HepG2 (cell line): ENCODE measurements at regions not wholly inside any gene's neighbourhood (a gene's known extent, or its start where the extent isn't known, plus 50 kb on each side); places are given as distances from the start of the nearest gene placed in this dataset.

ENCODE experiments used
- ATAC-seq: fragments of 200-7000 bp; cut with Tn5 transposase; 3 replicates; pipeline ENCODE4 v1.9.1; 2020; ENCODE audit warnings: mild to moderate bottlenecking, moderate library complexity
- BruUV-seq: library from RNA; stranded (reverse); fragments of 400-500 nt; replicated peaks from 2 replicates; lab custom pipeline; 2021; lab: Mats Ljungman, UMichigan
- CTCF ChIA-PET: fragments of 300-600 bp; formaldehyde crosslinking; extraction: SDS; loops from one replicate; lab custom pipeline; 2021; ENCODE audit warnings: low total read pairs, inconsistent platforms, low intra/inter-chr PET ratio; lab: Yijun Ruan, JAX
- POLR2A ChIA-PET: fragments of 350-600 bp; sonication (Branson Sonifier 250); formaldehyde crosslinking; loops from one replicate; lab custom pipeline; 2020; ENCODE audit warnings: antibody characterized with exemption, inconsistent platforms; lab: Yijun Ruan, JAX
- DNase-seq: peaks from one replicate; pipeline ENCODE4 v3.0.0-alpha.2; 2015; ENCODE audit warnings: low spot score
- FAIRE-seq: peaks from 3 replicates; lab custom pipeline; 2011; peaks lifted over from hg19 to GRCh38; lab: Jason Lieb, UNC
- H2AFZ ChIP-seq: one replicate; pipeline ENCODE4 v1.6.1; 2011; ENCODE audit warnings: low read length, inconsistent platforms
- H3K27ac ChIP-seq: fragments of 300-600 bp; 3 replicates; pipeline ENCODE4 v1.8.0; 2011; ENCODE audit warnings: mixed run types, mild to moderate bottlenecking, mixed read lengths, low read length, inconsistent platforms; ENCODE audit not compliant: insufficient read depth; ENCODE audit errors: extremely low read length
- H3K27me3 ChIP-seq, 2 experiments: fragments of 200-600 bp in 1 of 2; 2 replicates in 1 of 2; 3 replicates in 1 of 2; pipeline versions ENCODE4 v1.6.0 to v1.8.0; 2011; ENCODE audit warnings: low read length in 2 of 2, mild to moderate bottlenecking in 2 of 2, moderate library complexity in 2 of 2, inconsistent platforms in 1 of 2; ENCODE audit not compliant: insufficient read depth in 2 of 2, control insufficient read depth in 1 of 2
- H3K36me3 ChIP-seq, 2 experiments: fragments of 200-600 bp in 1 of 2; replicated peaks in 1 of 2; 2 replicates in 1 of 2; 3 replicates in 1 of 2; pipeline versions ENCODE4 v1.5.1 to v1.8.0; 2011; ENCODE audit warnings: low read length in 2 of 2, inconsistent platforms in 1 of 2; ENCODE audit not compliant: insufficient read depth in 2 of 2, control insufficient read depth in 1 of 2
- H3K4me1 ChIP-seq: 2 replicates; pipeline ENCODE4 v1.5.1; 2012; ENCODE audit warnings: low read length, inconsistent platforms; ENCODE audit not compliant: insufficient read depth
- H3K4me2 ChIP-seq: 2 replicates; pipeline ENCODE4 v1.6.0; 2011; ENCODE audit warnings: low read depth, low read length, inconsistent platforms
- H3K4me3 ChIP-seq, 3 experiments: fragments of 200-600 bp in 1 of 3; sonication (generic), shearing (Covaris generic) in 1 of 3; replicated peaks in 1 of 3; 2 replicates each; pipeline ENCODE4 v1.5.1; 2011 to 2016; ENCODE audit warnings: low read length in 3 of 3, inconsistent platforms in 2 of 3, low read depth in 2 of 3, mild to moderate bottlenecking in 2 of 3, control low read depth in 1 of 3, mixed read lengths in 1 of 3; ENCODE audit not compliant: insufficient read depth in 1 of 3
- H3K79me2 ChIP-seq: one replicate; pipeline ENCODE4 v1.6.1; 2011; ENCODE audit warnings: low read length, inconsistent platforms; ENCODE audit not compliant: insufficient read depth
- H3K9ac ChIP-seq: 2 replicates; pipeline ENCODE4 v1.6.0; 2011; ENCODE audit warnings: mild to moderate bottlenecking, low read depth, low read length, inconsistent platforms; ENCODE audit not compliant: insufficient read depth
- H3K9me3 ChIP-seq: 2 replicates; pipeline ENCODE4 v1.5.1; 2012; ENCODE audit warnings: mild to moderate bottlenecking, low read length
- H4K20me1 ChIP-seq: 2 replicates; pipeline ENCODE4 v1.6.0; 2011; ENCODE audit warnings: inconsistent platforms, mild to moderate bottlenecking, low read length, moderate library complexity; ENCODE audit not compliant: insufficient read depth
- IKZF1 ChIP-seq: fragments of 450-650 bp; IDR thresholded peaks from 2 replicates; pipeline ENCODE4 v1.7.1; 2016
- KDM6A ChIP-seq: IDR thresholded peaks from 2 replicates; pipeline ENCODE4 v1.6.1; 2016; ENCODE audit warnings: low read depth
- MAFF ChIP-seq: IDR thresholded peaks from 2 replicates; pipeline ENCODE4 v1.6.1; 2011; ENCODE audit warnings: low read depth, low read length, improper control_type of control experiment
- MAFK ChIP-seq, 2 experiments: IDR thresholded peaks in 1 of 2; conservative IDR thresholded peaks in 1 of 2; 2 replicates each; pipeline ENCODE4 v1.6.1; 2011; ENCODE audit warnings: improper control_type of control experiment in 2 of 2, low read length in 2 of 2
- ZFP1 ChIP-seq: IDR thresholded peaks from 2 replicates; pipeline ENCODE4 v1.6.1; 2016
- ZNF598 ChIP-seq: sonication (generic); formaldehyde crosslinking; IDR thresholded peaks from 2 replicates; pipeline ENCODE4 v1.5.1; 2020; ENCODE audit warnings: mild to moderate bottlenecking, missing genetic modification reagents, borderline replicate concordance
- ZNF790 ChIP-seq: sonication (generic); formaldehyde crosslinking; IDR thresholded peaks from 2 replicates; pipeline ENCODE4 v1.8.0; 2022; ENCODE audit warnings: missing genetic modification reagents, mild to moderate bottlenecking, borderline replicate concordance
- WGBS: methylation state at CpG from one replicate; pipeline ENCODE4 v1.1.6; 2017; ENCODE audit warnings: low lambda C conversion rate; 5-methylcytosine and 5-hydroxymethylcytosine counted together
- in situ Hi-C: cut with HindIII; loops from 2 replicates; pipeline ENCODE4 v1.10.0; 2017; ENCODE audit warnings: low pct_unique_long_range_greater_than_20kb; ENCODE audit not compliant: extremely low pct_ligation_motif_present
- intact Hi-C: fragments of 100-400 bp; cut with micrococcal nuclease; formaldehyde crosslinking; loops from one replicate; pipeline ENCODE4 v1.10.0; 2022; ENCODE audit not compliant: unreplicated experiment
- TF ChIP-seq, protein P1 (sequence below), 2 experiments: sonication (generic) in 1 of 2; formaldehyde crosslinking in 1 of 2; IDR thresholded peaks; 2 replicates each; pipeline versions ENCODE4 v1.6.1 to v1.9.0; 2014 to 2022; ENCODE audit warnings: antibody characterized with exemption in 1 of 2, borderline replicate concordance in 1 of 2, inconsistent platforms in 1 of 2, low read depth in 1 of 2, missing genetic modification reagents in 1 of 2

DNA sequence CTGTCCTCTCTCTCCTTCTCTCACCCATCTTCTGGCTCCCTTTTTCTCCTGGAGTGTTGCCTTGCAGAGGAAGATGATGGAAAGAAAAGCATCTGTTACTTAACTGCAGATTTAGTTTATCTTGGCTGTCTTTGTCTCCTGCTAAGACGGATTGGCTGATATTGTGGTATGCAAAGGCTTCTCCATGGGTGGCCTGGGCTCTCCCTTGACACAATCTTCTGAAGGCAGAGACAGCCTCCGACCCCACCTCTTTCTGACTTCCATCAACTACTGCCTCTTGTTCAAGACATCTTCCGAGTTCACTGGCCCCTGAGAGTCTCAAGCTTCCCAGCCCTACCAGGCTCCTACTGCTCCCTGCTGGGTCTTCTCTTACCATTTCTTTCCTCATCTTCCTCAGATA is 403.7 kb downstream of the LRRC70 start (continued):
- TF ChIP-seq, protein P1, sequence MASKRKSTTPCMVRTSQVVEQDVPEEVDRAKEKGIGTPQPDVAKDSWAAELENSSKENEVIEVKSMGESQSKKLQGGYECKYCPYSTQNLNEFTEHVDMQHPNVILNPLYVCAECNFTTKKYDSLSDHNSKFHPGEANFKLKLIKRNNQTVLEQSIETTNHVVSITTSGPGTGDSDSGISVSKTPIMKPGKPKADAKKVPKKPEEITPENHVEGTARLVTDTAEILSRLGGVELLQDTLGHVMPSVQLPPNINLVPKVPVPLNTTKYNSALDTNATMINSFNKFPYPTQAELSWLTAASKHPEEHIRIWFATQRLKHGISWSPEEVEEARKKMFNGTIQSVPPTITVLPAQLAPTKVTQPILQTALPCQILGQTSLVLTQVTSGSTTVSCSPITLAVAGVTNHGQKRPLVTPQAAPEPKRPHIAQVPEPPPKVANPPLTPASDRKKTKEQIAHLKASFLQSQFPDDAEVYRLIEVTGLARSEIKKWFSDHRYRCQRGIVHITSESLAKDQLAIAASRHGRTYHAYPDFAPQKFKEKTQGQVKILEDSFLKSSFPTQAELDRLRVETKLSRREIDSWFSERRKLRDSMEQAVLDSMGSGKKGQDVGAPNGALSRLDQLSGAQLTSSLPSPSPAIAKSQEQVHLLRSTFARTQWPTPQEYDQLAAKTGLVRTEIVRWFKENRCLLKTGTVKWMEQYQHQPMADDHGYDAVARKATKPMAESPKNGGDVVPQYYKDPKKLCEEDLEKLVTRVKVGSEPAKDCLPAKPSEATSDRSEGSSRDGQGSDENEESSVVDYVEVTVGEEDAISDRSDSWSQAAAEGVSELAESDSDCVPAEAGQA (IDR thresholded peaks at IDR 0.05; ENCODE audit: low read depth) = no peak
- TF ChIP-seq, protein P1 (CRISPR knock-in tag; IDR thresholded peaks at IDR 0.05; ENCODE audit: borderline replicate concordance) = no peak
- no peak for TF ChIP-seq ZNF790
- no peak for TF ChIP-seq ZNF598 (CRISPR knock-in tag)
- no peak for TF ChIP-seq IKZF1
- TF ChIP-seq KDM6A (CRISPR knock-in tag) = no peak
- TF ChIP-seq, all 625 proteins: peak for 0

DNA sequence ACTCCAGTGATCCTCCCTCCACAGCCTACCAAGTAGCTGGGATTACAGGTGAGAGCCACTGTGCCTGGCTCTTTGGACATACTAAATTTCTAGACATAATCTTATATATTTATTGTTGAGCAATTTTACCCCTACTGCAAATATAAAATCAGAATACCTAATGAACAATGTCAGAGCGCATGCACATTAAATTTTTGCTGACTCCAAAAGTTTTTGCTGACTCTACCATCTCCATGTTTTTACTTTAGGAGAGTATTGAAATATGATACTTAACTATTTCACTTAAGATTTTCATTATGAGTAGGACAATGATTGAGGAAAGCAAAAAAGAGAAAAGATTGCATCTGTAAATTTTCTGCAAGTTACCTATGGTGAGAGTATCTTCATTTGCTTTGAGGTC is 402.3 kb downstream of the LRRC70 start:
- no peak overlapping the region for H3K9ac ChIP-seq
- no peak overlapping the region for H3K4me2 ChIP-seq
- no peaks in the 10 kb centered on the region for H3K36me3 ChIP-seq
- no peaks in the 10 kb centered on the region for H3K4me1 ChIP-seq
- POLR2A ChIA-PET = no interaction called here
- intact Hi-C loops (no loop called here), in situ Hi-C loops (no loop called here)
- no peaks in the 10 kb centered on the region for H3K27me3 ChIP-seq
- H3K27ac ChIP-seq = no peak overlapping the region
- no peaks in the 10 kb centered on the region for H4K20me1 ChIP-seq
- 58% methylated on average over 1 of the region's 1 CpG for WGBS
- no peak for ATAC-seq
- no peaks in the 10 kb centered on the region for H3K79me2 ChIP-seq
- peaks cover 22% of the 10 kb centered on the region for H3K9me3 ChIP-seq
- no peak overlapping the region for H3K4me3 ChIP-seq
- TF ChIP-seq MAFF (peak; percentile 77), ZFP1 (no peak), MAFK (conservative IDR thresholded peaks at IDR 0.05 in 1 of 2, IDR thresholded peaks at IDR 0.05 in 1 of 2; ENCODE audit: low read length in 2 of 2) (peak; percentile 66 to 86)
- no peak for DNase-seq
- BruUV-seq = no TSS peak
- CTCF ChIA-PET = no interaction called here
- no peak overlapping the region for H2AFZ ChIP-seq
- FAIRE-seq = no peak
